ENCODE measurements at regions not wholly inside any gene's neighbourhood (a gene's known extent, or its start where the extent isn't known, plus 50 kb on each side); places are given as distances from the start of the nearest gene placed in this dataset.
"Not testable (repeated sequence)": the region's sequence is repeated elsewhere in the genome, so short reads cannot be mapped to it uniquely, and the experiment has no call there.

DNA sequence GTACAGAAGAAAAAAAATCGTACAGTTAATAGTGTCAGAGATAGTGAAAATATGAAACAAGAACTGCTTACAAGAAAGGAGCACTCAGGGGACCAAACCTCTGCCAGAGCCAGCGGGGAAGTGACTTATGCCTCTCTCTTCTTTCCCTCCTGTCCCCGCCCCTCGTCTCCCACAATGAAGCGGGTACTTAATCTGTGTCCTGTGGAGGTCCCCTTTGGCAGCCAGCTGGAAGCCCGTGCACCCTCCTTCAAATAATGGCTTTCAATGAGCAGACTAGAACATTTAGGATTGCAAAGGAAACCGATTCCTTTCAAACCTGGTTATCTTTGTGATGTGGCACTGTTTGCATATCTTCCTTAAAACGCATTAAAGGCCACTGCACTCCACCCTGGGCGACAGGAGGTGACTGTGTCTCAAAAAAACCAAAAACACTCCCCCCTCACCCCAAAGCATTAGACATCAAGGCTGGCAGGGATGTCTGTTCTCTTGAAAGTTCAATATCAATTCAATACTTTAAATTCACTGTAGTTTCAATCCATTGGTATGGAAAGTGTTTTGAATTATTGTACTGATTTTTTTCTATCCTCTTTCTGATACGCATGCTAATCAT lies 51.7 kb downstream of the PPIAL4C start:
- intact Hi-C loops (cut with DNase I); DNase-seq (ENCODE audit: low spot score): not testable (repeated sequence)

- DNase-seq (ENCODE audit: low spot score): peak; percentile 97
- intact Hi-C loops (cut with DNase I): not testable (repeated sequence)
These were observed 52.9 kb downstream of the PPIAL4C start for GRCh38 chr1:149636286-149637122.

- DNase-seq (ENCODE audit: low spot score); intact Hi-C loops (cut with DNase I): not testable (repeated sequence)
These were observed 54.8 kb downstream of the PPIAL4C start for GRCh38 chr1:149638481-149638880.

- DNase-seq (ENCODE audit: low spot score); intact Hi-C loops (cut with DNase I): not testable (repeated sequence)
These were observed 55.4 kb downstream of the PPIAL4C start for GRCh38 chr1:149638901-149639658.

- DNase-seq (ENCODE audit: low spot score); intact Hi-C loops (cut with DNase I): not testable (repeated sequence)
These were observed 57.5 kb downstream of the PPIAL4C start for GRCh38 chr1:149641179-149641578.

- DNase-seq (ENCODE audit: low spot score); intact Hi-C loops (cut with DNase I): not testable (repeated sequence)
These were observed 61.2 kb downstream of the PPIAL4C start for GRCh38 chr1:149644818-149645217.

DNA sequence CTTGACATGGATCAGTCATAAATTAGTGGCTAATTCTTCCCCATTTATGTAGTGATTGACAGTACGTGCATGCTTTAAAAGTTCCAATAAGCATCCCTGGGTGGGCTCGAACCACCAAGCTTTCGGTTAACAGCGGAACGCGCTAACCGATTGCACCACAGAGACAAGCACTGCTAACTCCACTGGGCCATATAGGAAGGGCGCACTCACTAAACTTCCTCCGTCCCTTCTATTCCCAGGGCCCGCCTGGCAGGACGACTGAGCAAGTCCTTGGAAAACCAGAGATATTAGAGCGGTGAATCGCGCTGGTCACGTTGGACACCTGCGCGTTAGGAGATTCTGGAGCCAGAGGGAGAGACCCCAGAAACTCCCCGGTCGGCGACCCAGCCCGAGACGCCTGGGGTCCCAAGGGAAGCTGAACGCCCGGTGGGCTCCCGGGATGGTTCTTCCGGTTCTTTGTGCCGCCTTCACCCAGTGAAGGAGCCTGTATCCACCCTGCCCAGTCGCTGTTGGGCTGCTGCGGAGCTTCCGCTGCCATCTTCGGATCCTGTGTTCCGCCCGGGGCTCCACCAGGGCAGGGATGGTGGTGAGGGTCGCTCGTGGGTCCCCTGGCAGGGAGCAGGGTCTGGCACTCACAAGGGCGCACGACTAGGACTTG lies 62.8 kb downstream of the PPIAL4C start:
- DNase-seq (ENCODE audit: low spot score); intact Hi-C loops (cut with DNase I): not testable (repeated sequence)

DNA sequence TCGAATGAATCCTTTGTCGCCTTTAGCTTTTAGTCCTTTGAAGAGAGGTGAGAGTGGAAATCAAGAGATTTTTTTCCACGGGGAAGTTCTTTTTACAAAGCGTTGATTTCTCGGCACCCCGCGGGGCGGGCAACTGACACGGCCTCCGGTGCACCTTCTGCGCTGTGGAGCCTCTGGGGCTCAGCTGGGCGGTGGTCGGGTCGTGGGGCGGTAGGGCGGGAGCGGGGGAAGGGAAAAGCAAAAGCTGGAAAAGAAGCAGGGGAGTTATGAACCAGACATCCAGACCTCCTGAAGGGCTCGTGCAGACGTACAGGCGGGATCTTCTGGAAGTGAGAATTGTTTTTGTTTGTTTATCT lies 63.3 kb downstream of the PPIAL4C start:
- intact Hi-C loops (cut with DNase I): not testable (repeated sequence)
- DNase-seq (ENCODE audit: low spot score): peak; percentile 80

GRCh38 chr1:149657750-149658149 lies 74.1 kb downstream of the PPIAL4C start:
- DNase-seq (ENCODE audit: low spot score); intact Hi-C loops (cut with DNase I): not testable (repeated sequence)

DNA sequence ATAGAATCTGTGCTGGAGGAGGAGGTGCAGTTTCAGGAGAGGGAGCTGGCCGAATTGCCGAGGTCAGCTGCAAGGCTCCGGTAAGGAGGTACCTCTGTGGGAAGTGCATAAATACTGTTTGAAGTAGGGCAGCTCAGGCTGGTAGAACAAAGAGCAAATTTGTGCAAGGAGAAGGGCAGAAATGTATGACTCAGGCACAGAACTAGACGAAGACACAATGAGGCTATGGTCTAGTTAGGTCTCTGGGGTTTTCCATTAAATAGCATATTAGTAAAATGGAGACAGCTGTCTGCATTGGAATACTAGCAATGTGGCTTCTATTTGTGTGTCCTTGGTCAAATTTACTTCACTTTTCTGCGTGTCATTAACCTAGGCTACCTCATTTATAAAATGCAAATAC lies 74.5 kb downstream of the PPIAL4C start:
- DNase-seq (ENCODE audit: low spot score); intact Hi-C loops (cut with DNase I): not testable (repeated sequence)

DNA sequence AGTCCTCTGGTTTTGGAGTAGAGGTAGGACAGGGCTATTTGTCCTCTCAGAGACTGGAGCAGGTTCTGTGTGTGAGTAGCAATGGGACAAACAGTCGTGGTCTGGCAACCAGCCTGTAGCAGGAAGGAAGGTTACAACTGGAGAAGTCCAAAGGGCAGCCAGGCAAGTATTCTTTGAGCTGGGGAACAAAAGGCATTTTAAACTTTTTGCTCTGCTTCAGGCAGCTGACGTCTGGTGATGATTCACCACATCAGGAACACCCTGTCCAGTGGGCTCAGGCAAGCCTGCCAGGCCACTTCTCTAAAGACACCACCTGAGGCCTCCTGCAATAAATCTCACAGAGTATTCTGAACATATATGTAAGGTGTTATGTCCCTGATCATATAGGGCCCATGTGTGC lies 81.0 kb downstream of the PPIAL4C start:
- intact Hi-C loops (cut with DNase I); DNase-seq (ENCODE audit: low spot score): not testable (repeated sequence)

DNA sequence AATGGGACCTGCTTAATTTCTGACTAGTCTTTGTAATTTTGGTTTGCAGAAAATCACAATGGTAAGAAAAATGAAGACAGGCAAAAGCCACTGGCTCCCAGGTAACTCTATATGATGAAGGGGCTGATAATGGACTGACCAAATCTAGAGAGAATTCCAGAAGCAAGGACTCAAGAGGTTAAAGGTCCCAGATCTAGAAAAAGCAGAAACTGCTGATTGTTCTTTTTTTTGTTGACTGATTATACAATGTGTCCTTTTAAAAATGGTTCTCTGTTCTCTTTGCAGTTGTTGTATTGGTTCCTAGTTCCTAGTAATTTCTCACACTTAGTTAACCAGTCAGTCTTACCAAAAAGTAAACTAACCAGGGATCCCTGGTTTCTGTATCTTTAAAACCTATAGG lies 81.4 kb downstream of the PPIAL4C start:
- intact Hi-C loops (cut with DNase I); DNase-seq (ENCODE audit: low spot score): not testable (repeated sequence)

DNA sequence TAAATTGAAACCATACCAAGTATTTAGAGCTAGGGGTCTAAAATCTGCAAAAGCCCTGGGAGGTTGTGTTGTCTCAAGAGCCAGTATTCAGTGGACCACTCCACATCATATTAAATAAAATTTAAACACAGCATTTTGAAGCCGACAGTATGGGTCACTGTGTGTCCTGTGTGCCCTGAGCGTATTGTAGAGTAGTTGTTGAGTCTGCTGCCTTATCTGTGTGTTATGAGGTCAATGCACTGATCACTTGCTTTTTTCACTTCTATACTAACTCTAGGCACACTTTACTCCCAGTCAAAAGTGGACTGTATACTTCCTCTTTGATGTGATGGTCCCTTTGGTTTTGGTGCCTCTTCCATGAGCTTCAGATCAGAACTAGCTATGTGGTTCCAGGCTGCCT lies 81.9 kb downstream of the PPIAL4C start:
- DNase-seq (ENCODE audit: low spot score); intact Hi-C loops (cut with DNase I): not testable (repeated sequence)

- DNase-seq (ENCODE audit: low spot score); intact Hi-C loops (cut with DNase I): not testable (repeated sequence)
These were observed 89.7 kb downstream of the PPIAL4C start for GRCh38 chr1:149673231-149673909.

- intact Hi-C loops (cut with DNase I); DNase-seq (ENCODE audit: low spot score): not testable (repeated sequence)
These were observed 91.3 kb downstream of the PPIAL4C start for GRCh38 chr1:149674921-149675320.

GRCh38 chr1:149677359-149677758 lies 93.7 kb downstream of the PPIAL4C start:
- DNase-seq (ENCODE audit: low spot score); intact Hi-C loops (cut with DNase I): not testable (repeated sequence)

DNA sequence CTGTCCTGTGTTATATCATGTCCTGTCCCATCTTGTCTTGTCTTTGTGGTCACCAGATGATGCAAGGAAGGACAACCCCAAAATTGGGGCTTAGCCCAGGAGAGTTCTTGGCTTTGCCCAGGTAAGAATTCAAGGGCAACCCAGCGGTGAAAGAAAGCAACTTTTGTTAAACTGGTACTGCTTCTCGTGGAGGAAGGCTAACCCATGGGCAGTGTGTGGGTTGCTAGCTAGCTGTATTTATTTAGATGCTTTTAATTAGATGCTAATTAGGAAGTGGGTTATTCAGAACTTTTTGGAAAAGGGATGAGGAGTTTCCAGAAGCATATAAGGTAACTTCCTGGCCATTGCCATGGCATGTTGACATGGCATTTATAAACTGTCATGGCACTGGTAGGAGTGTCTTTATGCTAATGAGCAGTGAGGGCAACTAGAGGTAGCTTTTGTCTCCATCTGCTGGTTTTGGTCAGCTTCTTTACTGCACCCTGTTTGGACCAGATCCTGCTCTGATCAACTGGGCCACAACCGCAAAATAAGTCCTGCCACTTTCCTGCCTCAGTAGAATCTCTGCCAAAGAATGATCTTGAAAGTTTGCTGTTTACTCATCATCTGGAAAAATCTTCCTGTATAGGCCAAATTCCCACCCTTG lies 95.8 kb upstream of the FCGR1A start:
- intact Hi-C loops (cut with DNase I): not testable (repeated sequence)

GRCh38 chr1:149691399-149691798 lies 91.1 kb upstream of the FCGR1A start:
- DNase-seq (ENCODE audit: low spot score): not testable (repeated sequence)

More for the DNA sequence above, 95.8 kb upstream of the FCGR1A start:
- not testable (repeated sequence) for DNase-seq (ENCODE audit: low spot score)

More at GRCh38 chr1:149691399-149691798, 91.1 kb upstream of the FCGR1A start:
- intact Hi-C loops (cut with DNase I): not testable (repeated sequence)

All from posterior vena cava (tissue), 2 donors.